HG03432 (cell line): ENCODE measurements at regions not wholly inside any gene's neighbourhood (a gene's known extent, or its start where the extent isn't known, plus 50 kb on each side); places are given as distances from the start of the nearest gene placed in this dataset.
A peak's percentile ranks its signal among the peaks of the same experiment; 100 is the strongest.

Experiments used
- ATAC-seq: cut with Tn5 transposase; IDR thresholded peaks from one replicate; pipeline ENCODE4 v1.9.1; 2021; ENCODE audit warnings: mild to moderate bottlenecking, moderate library complexity; ENCODE audit not compliant: unreplicated experiment

DNA sequence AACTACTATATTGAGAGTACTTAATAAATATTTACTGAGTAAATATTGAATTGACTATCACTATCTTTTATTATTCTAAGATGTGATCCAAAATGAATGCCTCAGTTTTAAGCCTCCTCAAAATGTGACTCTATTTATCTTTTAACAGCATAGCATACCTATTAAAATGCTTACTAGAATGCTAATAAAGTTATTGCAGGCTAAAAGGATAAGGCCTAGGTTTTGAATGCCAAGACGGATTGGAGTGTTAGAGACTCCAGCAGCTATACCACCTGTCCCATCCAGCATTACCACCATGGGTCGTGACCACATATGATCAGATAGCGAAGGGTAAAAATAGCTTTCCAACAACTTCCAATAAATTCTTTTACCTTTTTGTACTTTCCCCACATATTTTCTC, 64.7 kb upstream of the MYRIP start:
- no peak for ATAC-seq

DNA sequence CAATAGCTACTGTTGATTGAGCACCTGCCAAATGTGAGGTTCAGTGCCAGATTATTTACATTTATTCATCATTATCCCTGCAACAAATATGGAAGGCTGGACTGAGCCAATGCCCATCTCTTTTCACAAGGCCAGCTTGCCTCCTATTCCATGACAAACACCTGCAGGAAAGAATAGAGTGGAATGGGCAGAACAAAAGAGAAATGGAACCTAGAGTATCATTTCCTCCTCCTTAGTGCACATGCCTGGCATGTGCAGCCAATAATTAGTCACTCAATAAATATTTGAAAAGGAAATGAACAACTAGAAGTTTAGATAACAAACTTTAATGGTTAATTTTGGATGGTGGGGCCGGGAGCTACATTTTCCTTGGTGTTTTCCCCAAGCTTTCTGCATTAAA, 61.4 kb upstream of the MYRIP start:
- no peak for ATAC-seq

DNA sequence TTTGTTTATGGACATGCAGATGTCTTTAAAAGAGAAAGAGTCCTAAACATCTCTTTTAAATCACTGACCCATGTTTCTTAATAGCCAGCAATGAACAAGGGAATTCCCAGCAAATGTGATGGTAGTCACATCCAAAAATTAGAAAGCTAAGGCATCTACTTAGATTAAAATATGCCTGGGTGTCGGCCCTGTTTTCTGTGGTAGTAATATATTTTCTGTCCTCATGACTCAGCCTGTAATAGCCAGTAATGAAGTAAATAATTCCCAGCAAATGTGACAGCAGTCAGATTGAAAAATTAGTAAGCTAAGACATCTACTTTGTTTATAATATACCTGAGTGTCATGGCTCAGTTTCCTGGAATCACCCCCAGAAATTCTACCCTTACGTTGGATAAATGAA, 60.6 kb upstream of the MYRIP start:
- ATAC-seq: no peak

DNA sequence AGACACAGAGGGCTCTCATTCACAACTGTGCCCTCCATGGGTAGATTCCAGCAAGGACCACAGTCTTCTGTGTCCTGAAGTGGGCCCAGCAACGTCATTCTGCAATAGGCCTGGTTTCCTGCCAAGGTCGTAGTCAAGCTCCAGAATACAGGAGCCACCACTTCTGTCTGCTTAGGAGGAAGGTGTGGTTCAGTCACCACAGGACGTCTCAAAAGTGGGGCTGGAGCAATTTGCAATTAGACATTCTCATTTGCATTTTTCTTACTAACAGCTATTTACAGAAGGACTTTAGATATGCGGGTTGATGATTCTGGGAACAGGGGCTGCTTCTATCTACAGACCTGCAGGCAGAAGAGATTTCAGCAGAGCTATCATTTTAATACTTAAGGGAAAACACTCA, 58.7 kb upstream of the MYRIP start:
- no peak for ATAC-seq

DNA sequence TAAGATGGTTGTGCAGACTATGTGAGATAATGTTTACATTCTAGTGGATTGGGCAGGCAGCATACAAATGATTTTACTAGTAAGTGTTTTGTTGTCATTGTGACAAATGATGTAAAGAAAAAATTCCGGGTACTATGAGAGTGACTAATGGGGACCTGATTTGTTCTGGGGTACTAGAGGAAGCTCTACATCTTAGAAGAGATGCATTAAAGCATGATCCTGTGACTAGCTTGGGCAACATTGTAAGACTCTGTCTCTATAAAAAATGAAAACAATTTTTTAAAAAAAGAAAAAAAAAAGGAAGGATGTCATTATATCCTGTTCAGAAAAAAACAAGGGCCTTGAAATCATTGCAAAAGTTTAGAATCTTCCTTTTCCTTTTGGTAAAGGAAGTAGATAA, 58.1 kb upstream of the MYRIP start:
- ATAC-seq: no peak

DNA sequence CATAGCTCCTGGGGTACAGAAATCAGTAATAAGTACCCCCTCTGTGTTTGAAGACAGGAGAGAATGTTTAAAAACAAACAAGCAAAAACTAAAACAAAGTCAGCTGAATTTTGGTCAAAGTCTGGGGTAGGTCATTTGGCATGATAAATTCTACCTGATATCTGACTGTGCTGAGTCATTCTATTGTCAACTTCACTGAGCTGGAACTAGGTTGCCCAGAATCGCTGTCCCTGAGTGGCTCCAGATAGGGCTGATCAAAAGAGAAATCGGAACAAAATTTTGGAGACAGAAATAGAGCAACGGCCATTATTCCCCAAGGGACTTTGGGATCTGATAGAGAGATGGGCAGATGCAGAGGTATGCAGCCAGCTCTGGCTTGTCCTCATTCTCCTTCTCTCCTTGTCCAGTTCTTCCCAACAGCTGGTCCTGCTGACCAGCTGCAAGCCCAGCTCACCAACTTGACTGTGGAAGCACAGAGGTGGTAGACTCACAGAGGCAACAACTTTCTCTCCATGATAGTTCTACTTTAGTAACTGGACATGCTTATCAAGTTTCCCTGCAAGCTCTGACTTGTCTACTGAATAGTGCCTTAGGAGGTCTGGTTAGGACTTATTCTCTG, 57.3 kb upstream of the MYRIP start:
- peak; percentile 43 for ATAC-seq

DNA sequence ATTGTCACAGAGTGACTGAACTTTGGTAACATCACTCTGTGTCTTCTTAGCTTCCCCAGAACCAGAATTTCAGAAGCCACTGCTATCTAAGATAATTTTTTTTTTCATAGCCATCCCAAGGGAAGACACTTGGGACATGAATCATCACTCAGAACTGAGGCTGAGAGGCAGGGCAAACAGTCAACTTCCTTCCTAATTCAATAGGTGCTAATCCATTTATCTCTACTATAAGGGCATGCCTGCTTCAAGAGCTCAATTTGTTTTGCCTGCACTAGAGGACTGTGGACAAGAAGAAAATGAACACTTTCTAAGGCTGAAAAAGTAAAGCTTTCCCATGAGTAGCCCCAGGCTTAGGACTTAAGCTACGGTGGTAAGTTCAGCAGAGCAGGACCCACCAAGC, 56.7 kb upstream of the MYRIP start:
- no peak for ATAC-seq

DNA sequence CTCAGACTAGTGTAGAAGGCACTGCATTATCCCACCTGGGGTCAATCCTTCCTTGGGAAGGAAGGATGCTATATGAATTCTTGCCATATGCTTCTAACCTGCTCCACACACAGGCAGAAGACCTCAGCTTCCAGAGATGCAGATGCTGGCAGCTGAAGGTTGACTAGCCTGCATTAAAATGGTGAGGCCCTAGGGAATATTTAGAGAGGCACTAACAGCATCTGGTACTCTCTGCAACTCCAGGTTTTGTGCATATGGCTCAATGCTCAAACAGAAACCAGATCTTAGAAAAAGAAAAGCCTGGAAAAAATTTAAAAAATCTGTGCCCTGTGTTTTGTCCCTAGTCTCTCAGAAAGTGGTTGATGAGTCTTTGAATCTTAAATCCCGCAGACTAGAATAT, 56.0 kb upstream of the MYRIP start:
- ATAC-seq: no peak

DNA sequence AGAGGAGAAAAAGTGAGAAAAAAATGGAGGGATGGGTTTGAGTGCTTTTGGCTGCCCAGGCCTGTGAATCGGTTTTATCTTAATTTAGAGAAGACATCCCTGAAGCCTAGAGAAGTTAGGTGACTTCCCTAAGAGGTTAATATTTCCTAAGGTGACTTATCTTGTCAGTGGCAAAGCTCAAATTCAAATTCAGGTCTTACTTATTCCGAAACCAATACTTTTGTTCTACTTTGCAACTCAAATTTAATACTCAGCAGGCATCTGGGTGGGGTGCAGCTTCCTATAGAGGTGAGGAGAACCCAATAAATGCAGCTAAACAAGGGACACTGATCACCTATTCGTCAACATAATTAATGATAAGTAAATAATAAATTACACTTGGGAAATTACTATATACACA, 54.9 kb upstream of the MYRIP start:
- ATAC-seq: peak; percentile 74

DNA sequence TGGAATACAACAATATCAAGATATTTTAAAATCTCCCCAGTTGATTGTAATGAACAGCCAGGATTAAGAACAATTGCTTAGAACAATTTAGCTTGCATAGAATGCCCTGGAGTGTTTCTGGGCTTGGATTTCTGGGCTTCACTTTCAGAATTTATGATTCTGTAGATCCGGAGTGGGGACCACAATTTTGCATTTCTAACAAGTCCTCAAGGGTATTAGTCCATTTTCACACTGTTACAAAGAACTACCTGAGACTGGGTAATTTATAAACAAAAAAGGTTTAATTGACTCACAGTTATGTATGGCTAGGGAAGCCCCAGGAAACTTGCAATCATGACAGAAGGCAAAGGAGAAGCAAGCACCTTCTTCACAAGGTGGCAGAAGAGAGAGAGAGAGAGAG, 54.3 kb upstream of the MYRIP start:
- ATAC-seq: peak; percentile 29

DNA sequence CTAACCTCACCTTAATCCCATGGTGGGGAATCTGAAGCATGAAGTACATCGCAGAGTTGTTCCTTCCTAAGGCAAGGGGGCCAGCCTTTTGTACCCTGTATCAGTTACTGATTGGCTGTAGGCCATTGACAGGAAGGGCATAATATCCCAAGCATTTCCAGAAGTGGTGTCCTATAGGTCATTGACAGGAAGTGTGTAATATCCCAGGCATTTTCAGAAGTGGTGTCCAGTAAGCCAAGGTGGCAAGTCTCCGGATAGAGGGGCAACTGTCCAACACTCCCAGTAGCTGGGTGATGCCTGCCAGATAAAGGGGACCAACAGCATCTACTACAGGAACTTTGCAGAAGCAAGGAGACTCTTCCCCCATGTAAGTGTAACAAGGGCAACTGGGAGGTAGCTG, 52.1 kb upstream of the MYRIP start:
- no peak for ATAC-seq
